HG03025 (cell line): ENCODE measurements at regions not wholly inside any gene's neighbourhood (a gene's known extent, or its start where the extent isn't known, plus 50 kb on each side); places are given as distances from the start of the nearest gene placed in this dataset.
"Not testable (repeated sequence)": the region's sequence is repeated elsewhere in the genome, so short reads cannot be mapped to it uniquely, and the experiment has no call there.

ENCODE experiments used
- ATAC-seq: cut with Tn5 transposase; IDR thresholded peaks from one replicate; pipeline ENCODE4 v1.9.1; 2021; ENCODE audit warnings: mild to moderate bottlenecking, moderate library complexity; ENCODE audit not compliant: unreplicated experiment, low FRiP score

DNA sequence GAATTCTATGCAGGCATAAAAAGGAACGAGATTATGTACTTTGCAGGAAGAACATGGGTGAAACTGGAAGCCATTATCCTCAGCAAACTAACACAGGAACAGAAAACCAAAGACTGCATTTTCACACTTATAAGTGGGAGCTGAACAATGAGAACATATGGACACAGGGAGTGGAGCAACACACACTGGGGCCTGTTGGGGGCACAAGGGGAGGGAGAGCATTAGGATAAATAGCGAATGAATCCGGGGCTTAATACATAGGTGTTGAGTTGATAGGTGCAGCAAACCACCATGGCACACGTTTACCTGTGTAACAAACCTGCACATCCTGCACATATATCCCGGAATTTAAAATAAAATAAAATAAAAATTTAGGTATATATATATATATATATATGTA, 80.2 kb upstream of the ZFP42 start:
- not testable (repeated sequence) for ATAC-seq

DNA sequence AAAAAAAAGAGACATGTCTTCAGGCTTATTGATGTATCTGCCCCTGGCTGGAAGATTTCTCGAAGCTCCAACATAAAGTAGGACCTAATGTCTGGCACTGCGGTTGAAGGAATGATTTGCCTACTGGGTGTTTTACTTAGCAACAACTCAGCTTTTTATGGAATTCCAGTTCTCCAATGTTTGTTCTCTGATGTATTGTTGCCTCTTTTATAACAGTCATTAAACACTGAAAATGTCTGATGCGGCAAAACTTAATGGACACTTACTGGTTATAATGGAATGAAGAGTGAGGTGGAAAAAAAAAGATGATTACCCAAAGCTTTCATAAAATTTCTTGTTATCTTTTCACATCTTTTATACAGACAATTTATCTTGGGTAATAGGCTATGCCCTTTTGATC, 75.6 kb upstream of the ZFP42 start:
- no peak for ATAC-seq

DNA sequence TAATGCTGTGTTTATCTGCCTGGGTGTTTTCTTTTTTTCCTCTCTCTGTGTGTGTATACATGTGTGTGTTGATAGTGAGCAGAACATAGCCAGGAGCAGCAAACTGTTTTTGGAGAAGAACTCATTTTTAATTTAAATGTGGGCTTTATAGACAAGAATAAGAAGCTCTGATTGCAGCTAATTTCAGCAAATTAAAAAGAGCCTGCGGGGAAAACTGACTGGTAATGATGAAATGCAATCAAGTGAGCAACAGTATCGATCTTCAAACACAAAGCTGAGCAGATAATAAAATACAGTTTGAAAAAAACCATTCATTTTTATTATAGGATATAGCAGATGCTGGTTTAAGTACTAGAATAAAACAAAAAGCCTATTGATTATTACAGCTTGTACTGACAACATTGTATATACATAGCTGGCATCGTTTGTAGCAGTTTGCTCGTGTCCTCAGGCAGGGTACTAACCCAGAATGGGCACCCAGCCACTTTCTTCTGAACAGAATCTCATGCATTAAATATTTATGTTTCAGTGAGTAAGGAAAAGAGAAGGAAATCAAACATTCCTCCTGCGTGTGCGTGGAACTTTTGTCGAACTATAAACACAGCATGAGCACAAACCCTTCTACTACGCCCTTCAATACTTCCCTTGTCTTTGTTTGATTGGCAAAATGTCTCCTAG, 73.5 kb upstream of the ZFP42 start:
- ATAC-seq = no peak

DNA sequence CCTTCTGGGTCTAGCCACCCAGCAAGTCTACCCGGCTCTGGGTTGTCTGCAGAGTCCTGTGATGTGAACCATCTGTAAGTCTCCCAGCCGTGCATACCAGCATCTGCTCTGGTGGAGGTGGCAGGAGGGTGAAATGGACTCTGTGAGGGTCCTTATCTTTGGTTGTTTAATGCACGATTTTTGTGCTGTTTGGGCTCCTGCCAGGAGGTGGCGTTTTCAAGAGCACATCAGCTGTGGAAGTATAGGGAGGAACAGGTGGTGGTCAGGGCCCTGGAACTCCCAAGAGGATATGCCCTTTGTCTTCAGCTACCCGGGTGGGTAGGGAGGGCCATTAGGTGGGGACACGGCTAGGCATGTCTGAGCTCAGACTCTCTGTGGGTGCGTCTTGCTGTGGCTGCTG, 66.5 kb upstream of the ZFP42 start:
- ATAC-seq = no peak

DNA sequence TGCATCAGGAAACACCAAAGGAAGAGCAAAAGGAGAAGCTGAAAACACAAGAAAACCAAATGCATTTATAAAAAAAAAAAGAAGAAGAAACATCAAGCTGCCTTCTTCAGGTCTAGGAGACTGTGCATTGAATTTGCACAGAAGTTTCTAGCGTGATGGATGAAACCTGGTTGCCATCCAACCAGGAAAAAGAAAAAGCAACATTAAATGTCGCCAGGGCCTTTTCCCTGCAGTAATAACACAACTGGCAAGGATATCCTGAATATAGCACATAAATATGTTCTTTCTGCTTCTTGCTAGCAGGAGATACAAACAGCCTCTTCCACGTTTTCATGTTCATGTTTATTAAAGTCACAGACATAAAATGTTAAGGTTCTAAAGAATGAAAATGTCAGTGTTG, 60.8 kb upstream of the ZFP42 start:
- no peak for ATAC-seq

DNA sequence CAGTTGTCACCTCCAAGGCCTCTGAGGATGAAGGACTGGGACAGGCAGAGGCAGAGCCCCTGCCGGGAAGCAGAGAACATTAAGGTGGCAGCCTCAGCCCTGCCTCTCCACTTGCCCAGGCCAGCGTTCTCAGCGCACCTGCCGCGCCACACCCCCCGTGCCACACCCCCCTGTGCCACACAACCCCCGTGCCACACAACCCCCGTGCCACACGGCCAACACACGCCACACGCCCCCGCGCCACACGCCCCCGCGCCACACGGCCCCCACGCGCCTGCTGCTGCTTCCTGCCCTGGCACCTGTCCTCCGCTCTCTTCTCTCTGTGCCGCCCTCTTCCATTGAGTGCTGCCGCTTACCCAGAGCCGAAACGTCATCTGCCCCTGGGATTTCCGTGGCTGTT, 58.0 kb upstream of the ZFP42 start:
- no peak for ATAC-seq

DNA sequence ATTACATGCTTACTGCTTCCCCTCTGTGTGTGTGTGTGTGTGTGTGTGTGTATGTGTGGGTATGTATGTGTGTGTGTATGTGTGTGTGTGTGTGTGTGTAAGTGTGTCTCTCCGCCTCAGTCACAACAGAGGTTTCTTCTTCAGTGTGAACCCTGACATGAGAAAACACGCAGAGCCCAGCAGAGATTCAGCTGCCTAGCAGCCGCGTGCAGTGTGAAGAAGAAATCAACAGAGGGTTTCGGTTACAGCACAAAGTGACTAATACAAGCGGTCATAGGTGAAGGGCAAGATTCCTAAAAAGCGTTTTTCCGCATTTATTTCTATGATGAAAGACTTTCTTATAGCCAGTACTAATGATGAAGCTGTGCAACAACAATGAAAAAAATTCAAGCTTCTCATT, 55.3 kb upstream of the ZFP42 start:
- ATAC-seq = no peak

DNA sequence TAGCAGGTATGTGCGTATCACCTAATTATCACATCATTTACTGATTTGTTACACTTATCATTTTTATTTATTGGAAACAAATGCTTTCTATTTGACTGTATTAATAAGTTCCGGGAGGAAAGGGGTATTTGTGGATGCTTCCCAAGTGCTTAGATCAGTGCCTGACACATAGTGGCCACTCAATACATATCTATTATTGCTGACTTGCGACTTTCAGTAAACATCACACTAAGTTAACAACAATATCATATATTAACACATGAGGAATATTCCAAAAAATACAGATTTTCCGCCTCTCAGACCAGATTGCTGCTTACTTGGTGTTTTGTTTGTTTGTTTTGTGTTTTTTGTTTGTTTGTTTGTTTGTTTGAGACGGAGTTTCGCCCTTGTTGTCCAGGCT, 52.6 kb upstream of the ZFP42 start:
- ATAC-seq = no peak

DNA sequence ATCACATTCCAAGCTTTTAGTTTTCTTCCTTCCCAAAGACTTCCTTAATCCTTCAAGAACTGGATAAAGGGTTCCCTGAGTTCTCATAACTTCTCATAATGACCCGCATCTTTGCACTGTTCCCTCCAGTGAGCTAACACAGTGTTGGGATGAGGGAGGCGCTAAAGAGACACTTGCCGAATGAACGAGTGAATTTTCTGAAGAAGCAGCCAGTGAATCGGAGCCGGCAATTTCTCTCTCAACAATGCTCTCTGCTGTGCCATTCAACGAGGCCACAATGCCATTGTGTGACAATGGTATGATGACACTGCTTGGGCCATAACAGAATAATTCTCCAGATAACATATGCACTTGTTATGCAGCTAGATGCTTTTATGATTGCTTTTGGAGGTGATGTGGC, 51.4 kb upstream of the ZFP42 start:
- ATAC-seq = no peak
